ENCODE measurements at regions not wholly inside any gene's neighbourhood (a gene's known extent, or its start where the extent isn't known, plus 50 kb on each side); places are given as distances from the start of the nearest gene placed in this dataset.

GRCh38 chr5:21173526-21173925 lies 1185.5 kb upstream of the CDH18 start:
- Histone ChIP-seq H3K9ac (ENCODE audit: low read length) (no peak overlapping the region), H3K27me3 (ENCODE audit: control insufficient read depth, insufficient read depth, low read length) (no peaks in the 10 kb centered on the region), H3K36me3 (ENCODE audit: control insufficient read depth, insufficient read depth, low read length) (no peaks in the 10 kb centered on the region), H3K27ac (ENCODE audit: low read depth, low read length) (no peak overlapping the region), H3K4me3 (ENCODE audit: low read depth, low read length) (no peak overlapping the region), H3K4me1 (ENCODE audit: control insufficient read depth, insufficient read depth, low read length) (peaks cover 3% of the 10 kb centered on the region; the same call in 1 of the 2 replicates), H3K9me3 (ENCODE audit: control insufficient read depth, insufficient read depth, low read depth, low read length) (no peaks in the 10 kb centered on the region)

DNA sequence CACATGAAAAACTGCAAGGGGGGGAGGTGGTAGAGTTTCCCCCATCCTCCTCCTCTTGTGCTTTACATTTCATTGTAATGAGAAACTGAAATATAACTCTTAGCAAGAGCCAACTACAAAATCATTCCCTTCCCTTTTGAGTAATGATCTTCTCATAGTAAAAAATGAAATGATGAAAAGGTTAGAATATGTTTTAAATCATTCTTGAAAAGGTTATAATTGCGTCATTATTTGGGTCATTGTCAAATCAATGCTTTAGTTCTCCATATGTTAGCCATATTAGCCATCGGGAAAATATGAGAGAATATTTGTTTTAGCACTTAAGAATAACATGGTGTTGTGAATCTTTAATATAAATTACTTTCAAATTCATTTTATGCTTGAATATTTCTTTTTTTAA lies 1185.0 kb upstream of the CDH18 start:
- no peaks in the 10 kb centered on the region for H3K36me3 ChIP-seq (ENCODE audit: control insufficient read depth, insufficient read depth, low read length)
- H3K27ac ChIP-seq (ENCODE audit: low read depth, low read length) = no peak overlapping the region
- H3K4me3 ChIP-seq (ENCODE audit: low read depth, low read length) = no peak overlapping the region
- no peaks in the 10 kb centered on the region for H3K9me3 ChIP-seq (ENCODE audit: control insufficient read depth, insufficient read depth, low read depth, low read length)
- H3K27me3 ChIP-seq (ENCODE audit: control insufficient read depth, insufficient read depth, low read length) = no peaks in the 10 kb centered on the region
- no peak overlapping the region for H3K9ac ChIP-seq (ENCODE audit: low read length)
- H3K4me1 ChIP-seq (ENCODE audit: control insufficient read depth, insufficient read depth, low read length) = peaks cover 3% of the 10 kb centered on the region; the same call in 1 of the 2 replicates

DNA sequence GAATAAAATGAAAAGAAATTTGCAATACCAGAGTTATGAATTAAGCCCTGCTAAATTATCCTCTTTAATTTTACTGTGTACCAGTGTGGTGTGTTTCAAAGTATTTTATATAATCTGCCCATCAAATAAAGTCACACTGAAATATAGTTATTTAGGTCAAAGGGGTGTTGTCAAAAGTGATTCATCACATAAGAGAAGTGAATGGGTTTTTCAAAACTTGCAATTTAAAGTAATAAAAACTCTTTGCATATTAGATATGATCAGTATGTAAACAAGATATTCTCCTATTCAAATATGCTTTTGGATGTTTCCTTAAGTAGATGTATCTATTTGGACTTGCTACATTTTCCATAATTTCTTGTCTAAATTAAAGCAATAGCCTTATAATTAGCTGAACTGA lies 1183.0 kb upstream of the CDH18 start:
- H3K27ac ChIP-seq (ENCODE audit: low read depth, low read length) = no peak overlapping the region
- H3K4me1 ChIP-seq (ENCODE audit: control insufficient read depth, insufficient read depth, low read length) = peaks cover 3% of the 10 kb centered on the region; the same call in 1 of the 2 replicates

DNA sequence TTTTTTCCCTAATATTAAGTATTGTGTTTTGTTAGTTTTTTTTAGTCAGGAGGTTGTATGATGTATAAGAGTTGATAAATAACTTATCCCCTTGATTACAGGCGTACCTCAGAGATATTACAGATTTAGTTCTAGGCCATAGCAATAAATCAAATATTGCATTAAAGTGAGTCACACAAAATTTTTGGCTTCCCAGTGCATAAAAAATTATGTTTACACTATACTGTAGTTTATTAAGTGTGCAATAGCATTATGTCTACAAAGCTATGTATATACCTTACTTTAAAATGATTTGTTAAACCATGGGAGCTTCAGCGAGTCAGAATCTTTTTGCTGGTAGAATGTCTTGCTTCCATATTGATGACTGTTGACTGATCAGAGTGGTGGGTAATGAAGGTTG lies 1180.6 kb upstream of the CDH18 start:
- Histone ChIP-seq H3K36me3 (ENCODE audit: control insufficient read depth, insufficient read depth, low read length) (no peaks in the 10 kb centered on the region), H3K9ac (ENCODE audit: low read length) (no peak overlapping the region), H3K27ac (ENCODE audit: low read depth, low read length) (no peak overlapping the region), H3K4me3 (ENCODE audit: low read depth, low read length) (no peak overlapping the region), H3K9me3 (ENCODE audit: control insufficient read depth, insufficient read depth, low read depth, low read length) (no peaks in the 10 kb centered on the region), H3K27me3 (ENCODE audit: control insufficient read depth, insufficient read depth, low read length) (no peaks in the 10 kb centered on the region), H3K4me1 (ENCODE audit: control insufficient read depth, insufficient read depth, low read length) (peaks cover 3% of the 10 kb centered on the region; the same call in 1 of the 2 replicates)

More for the DNA sequence above, 1183.0 kb upstream of the CDH18 start:
- H3K9me3 ChIP-seq (ENCODE audit: control insufficient read depth, insufficient read depth, low read depth, low read length) = no peaks in the 10 kb centered on the region
- H3K36me3 ChIP-seq (ENCODE audit: control insufficient read depth, insufficient read depth, low read length) = no peaks in the 10 kb centered on the region
- H3K4me3 ChIP-seq (ENCODE audit: low read depth, low read length) = no peak overlapping the region
- H3K9ac ChIP-seq (ENCODE audit: low read length) = no peak overlapping the region
- no peaks in the 10 kb centered on the region for H3K27me3 ChIP-seq (ENCODE audit: control insufficient read depth, insufficient read depth, low read length)

DNA sequence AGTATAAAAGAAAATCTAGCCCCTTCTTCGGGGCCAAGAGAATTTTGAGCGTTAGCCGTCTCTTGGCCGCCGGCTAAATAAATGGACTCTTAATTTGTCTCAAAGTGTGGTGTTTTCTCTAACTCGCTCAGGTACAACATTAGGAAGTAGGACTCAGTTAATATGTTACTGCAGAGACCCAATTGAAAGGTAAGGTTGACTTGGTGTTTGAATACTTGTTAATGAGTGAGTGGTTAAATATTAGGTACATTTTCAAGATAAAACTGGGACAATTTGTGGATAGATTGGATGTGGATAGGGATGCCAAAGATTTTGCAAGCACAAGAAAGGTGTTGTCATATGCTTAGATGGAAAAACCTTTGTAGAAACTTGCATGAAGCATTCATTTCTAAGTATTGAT lies 1177.3 kb upstream of the CDH18 start:
- Histone ChIP-seq H3K27ac (ENCODE audit: low read depth, low read length) (no peak overlapping the region), H3K9me3 (ENCODE audit: control insufficient read depth, insufficient read depth, low read depth, low read length) (no peaks in the 10 kb centered on the region), H3K4me1 (ENCODE audit: control insufficient read depth, insufficient read depth, low read length) (no peaks in the 10 kb centered on the region), H3K4me3 (ENCODE audit: low read depth, low read length) (no peak overlapping the region), H3K36me3 (ENCODE audit: control insufficient read depth, insufficient read depth, low read length) (no peaks in the 10 kb centered on the region), H3K9ac (ENCODE audit: low read length) (no peak overlapping the region), H3K27me3 (ENCODE audit: control insufficient read depth, insufficient read depth, low read length) (no peaks in the 10 kb centered on the region)

DNA sequence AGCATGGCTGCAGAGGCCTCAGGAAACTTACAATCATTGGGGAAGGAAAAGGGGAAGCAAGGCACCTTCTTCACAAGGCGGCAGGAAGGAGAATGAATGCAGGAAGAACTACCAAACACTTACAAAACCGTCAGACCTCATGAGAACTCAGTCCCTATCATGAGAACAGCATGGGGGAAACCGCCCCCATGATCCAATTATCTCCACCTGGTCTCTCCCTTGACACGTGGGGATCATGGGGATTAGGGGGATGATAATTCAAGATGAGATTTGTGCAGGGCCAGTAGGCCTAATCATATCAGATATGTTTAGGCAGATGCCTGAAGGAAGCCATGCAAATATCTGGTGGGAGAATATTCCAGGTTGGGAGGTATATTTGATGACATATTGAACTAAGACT lies 1176.4 kb upstream of the CDH18 start:
- H3K9me3 ChIP-seq (ENCODE audit: control insufficient read depth, insufficient read depth, low read depth, low read length) = no peaks in the 10 kb centered on the region
- H3K27me3 ChIP-seq (ENCODE audit: control insufficient read depth, insufficient read depth, low read length) = no peaks in the 10 kb centered on the region
- H3K4me3 ChIP-seq (ENCODE audit: low read depth, low read length) = no peak overlapping the region
- H3K36me3 ChIP-seq (ENCODE audit: control insufficient read depth, insufficient read depth, low read length) = no peaks in the 10 kb centered on the region
- H3K27ac ChIP-seq (ENCODE audit: low read depth, low read length) = no peak overlapping the region
- no peaks in the 10 kb centered on the region for H3K4me1 ChIP-seq (ENCODE audit: control insufficient read depth, insufficient read depth, low read length)
- H3K9ac ChIP-seq (ENCODE audit: low read length) = no peak overlapping the region

- Histone ChIP-seq H3K27me3 (ENCODE audit: control insufficient read depth, insufficient read depth, low read length) (no peaks in the 10 kb centered on the region), H3K27ac (ENCODE audit: low read depth, low read length) (no peak overlapping the region), H3K9me3 (ENCODE audit: control insufficient read depth, insufficient read depth, low read depth, low read length) (no peaks in the 10 kb centered on the region), H3K36me3 (ENCODE audit: control insufficient read depth, insufficient read depth, low read length) (no peaks in the 10 kb centered on the region), H3K4me1 (ENCODE audit: control insufficient read depth, insufficient read depth, low read length) (no peaks in the 10 kb centered on the region), H3K4me3 (ENCODE audit: low read depth, low read length) (no peak overlapping the region), H3K9ac (ENCODE audit: low read length) (no peak overlapping the region)
These were observed 1171.6 kb upstream of the CDH18 start for GRCh38 chr5:21159510-21160059.

DNA sequence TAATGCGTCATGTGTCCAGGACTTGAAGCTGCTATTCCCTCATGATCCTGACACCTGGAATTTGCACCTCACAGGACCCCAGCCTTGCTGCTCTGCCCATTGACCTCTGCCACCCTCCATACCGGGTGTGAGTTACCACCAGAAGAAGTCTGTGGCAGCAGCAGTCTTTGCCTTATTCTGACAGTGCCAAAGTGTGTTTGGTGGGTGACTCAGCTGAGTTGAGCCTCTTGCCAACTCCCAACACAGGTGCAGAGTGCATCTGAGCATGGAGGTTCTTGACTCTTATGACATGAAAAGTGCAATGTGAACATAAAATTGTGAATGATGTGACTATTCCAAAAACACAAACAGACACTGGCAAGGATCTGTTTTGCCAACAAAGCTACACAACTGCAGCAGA lies 1166.5 kb upstream of the CDH18 start:
- Histone ChIP-seq H3K4me3 (ENCODE audit: low read depth, low read length) (no peak overlapping the region), H3K27me3 (ENCODE audit: control insufficient read depth, insufficient read depth, low read length) (no peaks in the 10 kb centered on the region), H3K9ac (ENCODE audit: low read length) (no peak overlapping the region), H3K9me3 (ENCODE audit: control insufficient read depth, insufficient read depth, low read depth, low read length) (no peaks in the 10 kb centered on the region), H3K36me3 (ENCODE audit: control insufficient read depth, insufficient read depth, low read length) (no peaks in the 10 kb centered on the region), H3K27ac (ENCODE audit: low read depth, low read length) (no peak overlapping the region), H3K4me1 (ENCODE audit: control insufficient read depth, insufficient read depth, low read length) (no peaks in the 10 kb centered on the region)

DNA sequence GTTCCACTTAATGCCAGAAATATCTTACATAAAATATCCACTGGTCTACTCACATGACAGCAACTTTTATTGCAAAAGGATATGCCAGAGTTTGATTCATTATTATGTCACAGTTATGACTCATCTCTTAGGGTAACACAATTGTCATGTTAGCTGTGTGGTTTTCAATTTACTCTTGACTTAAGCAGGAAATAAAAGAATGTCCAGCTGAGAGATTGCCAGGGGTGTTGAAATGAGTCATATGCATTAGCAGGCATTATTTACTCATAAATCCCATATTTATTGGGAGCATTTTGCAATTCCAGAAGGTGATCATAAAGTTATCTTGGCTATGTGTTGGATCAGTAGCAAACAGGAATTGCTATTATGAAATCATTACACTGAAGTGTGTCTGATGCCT lies 1164.6 kb upstream of the CDH18 start:
- Histone ChIP-seq H3K4me1 (ENCODE audit: control insufficient read depth, insufficient read depth, low read length) (no peaks in the 10 kb centered on the region), H3K27ac (ENCODE audit: low read depth, low read length) (no peak overlapping the region), H3K9me3 (ENCODE audit: control insufficient read depth, insufficient read depth, low read depth, low read length) (peaks cover 5% of the 10 kb centered on the region; the same call in 1 of the 2 replicates), H3K9ac (ENCODE audit: low read length) (no peak overlapping the region), H3K36me3 (ENCODE audit: control insufficient read depth, insufficient read depth, low read length) (no peaks in the 10 kb centered on the region), H3K27me3 (ENCODE audit: control insufficient read depth, insufficient read depth, low read length) (no peaks in the 10 kb centered on the region), H3K4me3 (ENCODE audit: low read depth, low read length) (no peak overlapping the region)

DNA sequence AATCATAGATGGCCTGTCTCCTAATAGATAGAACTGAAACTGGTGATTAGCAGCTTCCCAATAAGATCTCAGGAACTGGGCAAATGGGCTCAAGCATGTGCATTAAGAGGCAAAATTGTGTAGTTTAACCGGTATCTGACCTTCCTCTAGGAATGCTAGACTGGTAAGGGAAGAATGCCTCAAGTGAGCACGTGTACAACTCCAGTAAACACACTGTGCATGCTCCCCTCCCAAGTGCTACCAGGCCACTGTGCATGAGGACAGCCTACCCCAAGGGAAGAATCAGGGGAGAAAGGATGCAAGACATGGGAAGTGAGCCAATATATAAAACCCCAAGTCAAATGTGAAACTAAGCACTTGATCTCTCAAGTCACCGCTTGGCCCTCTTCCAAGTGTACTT lies 1157.4 kb upstream of the CDH18 start:
- H3K9ac ChIP-seq (ENCODE audit: low read length) = no peak overlapping the region
- H3K27ac ChIP-seq (ENCODE audit: low read depth, low read length) = no peak overlapping the region

DNA sequence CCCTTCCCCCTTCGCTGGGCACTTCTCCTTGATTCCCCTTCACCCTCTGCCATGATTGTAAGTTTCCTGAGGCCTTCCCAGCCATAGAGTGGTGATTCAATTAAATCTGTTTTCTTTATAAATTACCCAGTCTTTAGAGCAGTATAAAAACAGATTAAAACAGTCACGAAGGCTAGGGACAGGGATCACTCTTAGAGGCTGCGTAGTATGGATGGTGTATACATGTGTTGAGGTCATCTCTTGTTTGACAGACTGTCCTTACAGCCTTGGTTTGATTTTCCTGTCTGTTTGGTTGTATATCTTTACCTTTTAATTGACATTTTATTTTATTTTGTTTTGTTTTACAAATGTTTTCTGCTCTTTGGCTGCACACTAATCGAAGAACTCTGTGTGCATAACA lies 1155.7 kb upstream of the CDH18 start:
- Histone ChIP-seq H3K9ac (ENCODE audit: low read length) (no peak overlapping the region), H3K36me3 (ENCODE audit: control insufficient read depth, insufficient read depth, low read length) (no peaks in the 10 kb centered on the region), H3K9me3 (ENCODE audit: control insufficient read depth, insufficient read depth, low read depth, low read length) (peaks cover 3% of the 10 kb centered on the region; the same call in 1 of the 2 replicates), H3K27ac (ENCODE audit: low read depth, low read length) (no peak overlapping the region), H3K4me3 (ENCODE audit: low read depth, low read length) (no peak overlapping the region), H3K27me3 (ENCODE audit: control insufficient read depth, insufficient read depth, low read length) (no peaks in the 10 kb centered on the region), H3K4me1 (ENCODE audit: control insufficient read depth, insufficient read depth, low read length) (no peaks in the 10 kb centered on the region)

More for the DNA sequence above, 1157.4 kb upstream of the CDH18 start:
- Histone ChIP-seq H3K4me1 (ENCODE audit: control insufficient read depth, insufficient read depth, low read length) (no peaks in the 10 kb centered on the region), H3K9me3 (ENCODE audit: control insufficient read depth, insufficient read depth, low read depth, low read length) (peaks cover 5% of the 10 kb centered on the region; the same call in 1 of the 2 replicates), H3K36me3 (ENCODE audit: control insufficient read depth, insufficient read depth, low read length) (no peaks in the 10 kb centered on the region), H3K4me3 (ENCODE audit: low read depth, low read length) (no peak overlapping the region), H3K27me3 (ENCODE audit: control insufficient read depth, insufficient read depth, low read length) (no peaks in the 10 kb centered on the region)

- Histone ChIP-seq H3K27me3 (ENCODE audit: control insufficient read depth, insufficient read depth, low read length) (no peaks in the 10 kb centered on the region), H3K9me3 (ENCODE audit: control insufficient read depth, insufficient read depth, low read depth, low read length) (no peaks in the 10 kb centered on the region), H3K36me3 (ENCODE audit: control insufficient read depth, insufficient read depth, low read length) (no peaks in the 10 kb centered on the region), H3K9ac (ENCODE audit: low read length) (no peak overlapping the region), H3K27ac (ENCODE audit: low read depth, low read length) (no peak overlapping the region), H3K4me1 (ENCODE audit: control insufficient read depth, insufficient read depth, low read length) (no peaks in the 10 kb centered on the region), H3K4me3 (ENCODE audit: low read depth, low read length) (no peak overlapping the region)
These were observed 1154.8 kb upstream of the CDH18 start for GRCh38 chr5:21142791-21143190.
